Head of caudate nucleus (tissue), 42 donors: ENCODE measurements at regions not wholly inside any gene's neighbourhood (a gene's known extent, or its start where the extent isn't known, plus 50 kb on each side); places are given as distances from the start of the nearest gene placed in this dataset.
A peak's percentile ranks its signal among the peaks of the same experiment; 100 is the strongest.

ENCODE experiments used
- DNase-seq, 42 donors: peaks; one replicate each; pipeline versions ENCODE4 v3.0.0 to v3.0.0-alpha.2; 2020 to 2021; ENCODE audit warnings: mixed read lengths in 7 of 42
- intact Hi-C: fragments of 100-400 bp; cut with DNase I; formaldehyde crosslinking; loops from one replicate; pipeline ENCODE4 v1.15.0; 2022

DNA sequence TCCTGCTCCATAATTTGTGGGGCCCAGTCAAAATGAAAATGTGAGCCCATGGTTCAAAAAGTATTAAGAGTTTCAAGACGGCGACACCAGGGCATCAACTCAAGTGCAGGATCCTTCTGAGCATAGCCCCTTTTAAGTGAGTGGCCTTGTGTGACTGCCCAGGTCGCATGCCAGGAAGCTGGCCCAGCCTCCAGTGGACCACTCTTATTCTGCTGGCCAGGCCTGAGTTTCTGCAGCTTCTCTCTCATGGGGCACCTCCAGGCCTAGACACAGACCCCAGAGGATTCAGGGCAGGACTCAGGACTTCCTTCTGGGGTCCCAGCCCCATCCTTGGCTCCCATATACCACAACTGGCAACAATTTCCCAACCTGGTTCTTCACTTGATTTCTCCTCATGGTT is 83.5 kb upstream of the HAAO start:
- intact Hi-C loops = no loop called here
- DNase-seq = peak in 2 of 42 donors; percentile 0 to 31

DNA sequence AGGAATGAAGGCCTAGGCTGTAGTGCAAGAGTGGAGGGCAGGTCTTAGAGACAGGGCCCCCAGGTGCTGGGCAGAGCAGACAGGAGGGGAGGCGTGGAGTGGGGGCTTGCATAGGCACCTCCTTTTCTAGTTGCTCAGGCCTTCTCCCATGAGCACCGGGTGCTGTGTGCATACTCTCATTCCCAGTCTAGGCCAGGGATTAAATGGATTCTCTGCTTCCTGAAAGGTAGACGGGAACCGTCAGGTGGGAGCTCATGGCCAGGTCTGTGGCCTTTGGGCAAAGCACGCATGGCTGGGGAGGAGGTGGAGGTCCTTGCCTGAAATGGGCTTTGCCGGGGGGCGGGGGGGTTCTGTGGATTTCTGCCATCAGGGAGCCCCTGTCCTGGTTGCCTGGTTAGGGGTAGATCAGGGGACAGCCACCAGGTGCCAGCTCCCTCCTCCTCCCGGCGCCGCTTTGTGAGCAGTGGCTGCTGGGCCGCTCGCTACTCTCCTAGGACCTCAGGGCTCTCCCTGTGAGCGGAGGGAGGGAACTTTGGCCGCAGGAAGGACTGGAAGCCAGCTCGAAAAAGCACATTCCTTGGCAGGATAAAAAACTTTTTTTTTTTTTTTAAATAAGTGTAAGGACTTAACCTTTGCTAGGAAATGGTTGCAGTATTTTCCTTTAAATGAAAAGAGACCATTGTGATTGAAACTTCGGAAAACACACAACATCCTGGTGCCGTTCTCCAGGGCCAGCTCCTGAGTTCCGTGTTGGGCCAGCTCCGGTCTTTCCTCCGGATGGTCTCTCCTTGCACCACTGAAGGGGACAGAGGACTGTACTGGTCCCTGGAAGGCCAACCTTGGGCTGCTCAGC is 82.8 kb upstream of the HAAO start:
- intact Hi-C loops = no loop called here
- peak in 2 of 42 donors; percentile 21 to 43 for DNase-seq

DNA sequence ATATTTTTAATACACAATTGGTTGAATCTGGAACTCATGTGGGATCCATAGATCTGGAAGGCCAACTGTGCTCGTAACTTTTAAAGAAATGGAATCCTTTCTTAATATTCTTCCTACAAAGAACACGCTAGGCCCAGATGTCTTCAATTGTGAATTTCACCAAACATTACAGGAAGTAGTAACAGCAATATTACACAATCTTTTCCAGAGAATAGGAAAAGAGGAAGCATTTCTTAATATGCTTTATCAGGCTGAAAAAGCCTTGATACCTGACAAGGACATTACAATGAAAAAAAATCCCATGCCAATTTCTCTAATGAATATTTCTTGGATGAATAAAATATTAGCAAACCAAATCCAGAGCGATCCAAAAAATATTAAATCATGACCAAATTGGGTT is 80.3 kb upstream of the HAAO start:
- no peak for DNase-seq
- intact Hi-C loops = no loop called here

DNA sequence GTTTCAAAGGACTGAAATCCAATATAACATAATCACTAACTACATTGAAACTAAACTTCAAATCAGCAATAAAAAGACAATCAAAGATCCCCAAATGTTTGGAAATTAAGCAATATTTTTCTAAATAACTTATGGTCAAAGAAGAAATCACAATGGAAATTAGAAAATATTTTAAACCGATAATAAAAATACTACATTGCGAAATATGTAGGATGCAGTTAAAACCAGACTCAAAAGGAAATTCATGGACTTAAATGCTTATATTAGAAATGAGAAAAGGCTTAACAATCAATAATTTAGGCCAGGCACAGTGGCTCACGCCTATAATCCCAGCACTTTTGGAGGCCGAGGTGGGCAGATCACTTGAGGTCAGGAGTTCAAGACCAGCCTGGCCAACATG is 79.0 kb upstream of the HAAO start:
- DNase-seq = no peak
- intact Hi-C loops = no loop called here

DNA sequence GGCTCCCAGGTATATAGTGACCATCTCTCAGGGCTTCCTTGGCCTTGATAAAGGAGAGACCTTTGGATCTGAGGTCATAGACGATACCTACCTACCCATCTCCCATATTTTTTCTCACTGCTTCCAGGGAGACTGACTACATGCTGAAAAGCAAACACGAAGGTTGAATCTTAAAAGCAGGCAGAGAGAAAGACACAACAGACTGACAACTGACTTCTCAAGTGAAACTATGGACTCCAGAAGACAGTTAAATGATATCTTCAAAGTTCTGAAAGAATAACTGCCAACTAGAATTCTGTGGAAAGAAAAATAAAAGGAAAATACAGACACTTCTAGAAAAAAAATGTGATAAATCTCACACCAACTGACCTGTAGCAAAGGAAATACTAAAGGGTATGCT is 76.5 kb upstream of the HAAO start:
- intact Hi-C loops = no loop called here
- no peak for DNase-seq

DNA sequence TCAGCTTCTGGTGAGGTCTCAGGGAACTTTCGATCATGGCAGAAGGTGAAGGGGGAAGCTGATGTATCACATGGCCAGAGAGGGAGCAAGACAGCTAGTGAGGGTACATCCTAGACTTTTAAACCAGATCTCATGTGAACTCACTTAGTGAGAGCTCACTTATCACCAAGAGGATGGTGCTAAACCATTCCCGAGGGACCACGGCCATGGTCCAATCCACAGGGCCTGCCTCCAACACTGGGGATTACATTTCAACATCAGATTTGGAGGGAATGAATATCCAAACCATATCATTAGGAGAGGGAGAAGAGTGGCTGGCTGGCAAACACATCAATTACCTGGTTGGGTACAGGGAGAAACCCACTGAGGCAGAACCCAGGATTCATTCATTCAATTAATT is 75.7 kb upstream of the HAAO start:
- intact Hi-C loops = no loop called here
- peak in 1 of 42 donors; percentile 4 for DNase-seq

DNA sequence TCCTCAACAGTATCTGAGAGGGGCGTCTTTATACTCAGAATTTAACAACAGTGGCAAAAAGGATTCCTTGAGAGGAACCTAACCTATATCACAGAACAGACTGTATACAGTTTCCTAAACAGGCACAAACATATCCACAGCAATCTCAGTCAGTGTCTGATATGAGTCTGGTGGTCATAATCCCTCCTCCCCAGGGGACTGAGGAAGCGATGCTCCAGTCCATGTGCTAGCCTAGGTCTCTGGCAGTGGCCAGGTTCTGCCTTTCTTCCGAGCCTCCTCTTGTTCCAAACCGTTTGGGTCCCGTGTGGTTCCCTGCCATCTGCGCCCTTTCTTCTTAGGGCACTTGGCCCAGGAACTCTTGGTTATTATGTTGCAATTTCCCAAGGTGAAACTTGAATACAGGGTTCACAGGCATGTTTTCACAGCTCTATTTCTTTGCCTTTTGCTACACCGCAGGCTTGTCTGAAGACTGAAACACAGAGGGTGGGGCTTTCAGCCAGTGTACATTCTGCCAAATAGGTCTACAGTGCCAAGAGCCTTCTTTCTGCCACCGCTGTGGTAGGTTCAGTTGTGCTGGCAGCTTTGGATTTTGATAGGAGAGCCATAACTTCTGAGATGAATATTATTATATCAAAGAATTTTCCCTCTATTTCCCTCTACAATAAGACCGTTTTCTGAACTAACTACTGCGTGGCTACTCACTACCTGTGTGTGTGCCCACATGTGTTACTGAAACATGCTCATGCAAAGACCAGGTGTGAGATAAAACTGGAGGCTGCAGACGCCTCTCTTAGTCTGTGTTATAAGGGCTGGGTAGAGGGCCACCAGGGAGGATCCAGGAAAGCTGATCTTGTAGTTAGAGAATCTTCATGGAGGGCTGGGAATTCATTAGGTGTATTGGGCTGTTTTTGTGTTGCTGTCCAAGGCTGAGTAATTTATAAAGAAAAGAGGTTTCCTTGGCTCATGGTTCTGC is 75.0 kb upstream of the HAAO start:
- intact Hi-C loops = no loop called here

DNA sequence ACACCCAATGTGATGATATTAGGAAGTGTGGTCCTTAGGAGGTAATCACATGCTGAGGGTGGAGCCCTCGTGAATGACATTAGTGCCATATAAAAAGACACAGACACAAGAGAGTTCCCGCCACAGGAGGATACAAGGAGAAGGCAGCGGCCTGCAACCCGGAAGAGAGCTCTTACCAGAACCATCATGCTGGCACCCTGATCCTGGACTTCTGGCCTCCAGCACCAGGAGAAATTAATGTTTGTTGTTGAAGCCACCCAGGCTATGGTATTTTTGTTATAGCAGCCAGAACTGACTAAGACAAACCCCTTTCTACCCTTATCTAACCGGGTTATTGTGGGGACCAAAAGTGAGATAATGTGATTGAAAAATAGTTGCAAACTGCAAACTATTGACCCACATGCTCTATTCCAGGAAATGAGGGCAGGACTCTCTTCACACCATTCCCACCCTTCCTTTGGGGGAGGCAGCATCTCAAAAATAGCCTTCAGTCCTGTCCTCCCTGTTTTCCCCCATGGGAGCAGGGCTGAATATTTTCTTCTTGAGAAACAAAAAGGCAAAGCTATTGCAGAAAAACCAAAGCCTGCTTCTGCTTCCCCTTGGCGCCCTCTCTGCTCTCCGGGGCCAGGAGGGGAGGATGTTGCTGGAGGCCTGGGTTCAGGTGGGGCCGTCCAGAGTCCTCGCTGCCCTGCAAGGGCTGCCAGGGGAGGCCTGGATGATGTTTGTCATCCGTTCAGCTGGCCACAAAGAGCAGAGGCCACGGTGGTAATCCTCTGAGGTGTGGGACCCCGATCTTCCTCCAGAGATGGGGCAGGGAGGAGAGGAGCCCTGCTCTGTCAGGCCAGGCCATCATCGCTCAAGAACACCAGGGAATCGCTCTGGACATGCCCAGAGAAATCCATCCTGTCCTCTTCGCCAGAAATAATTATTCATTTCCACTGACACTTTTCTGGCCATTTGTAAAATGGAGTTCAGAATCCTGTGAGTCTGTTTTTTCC is 73.8 kb upstream of the HAAO start:
- no peak for DNase-seq
- intact Hi-C loops = no loop called here

More for the DNA sequence above, 75.0 kb upstream of the HAAO start:
- no peak for DNase-seq

DNA sequence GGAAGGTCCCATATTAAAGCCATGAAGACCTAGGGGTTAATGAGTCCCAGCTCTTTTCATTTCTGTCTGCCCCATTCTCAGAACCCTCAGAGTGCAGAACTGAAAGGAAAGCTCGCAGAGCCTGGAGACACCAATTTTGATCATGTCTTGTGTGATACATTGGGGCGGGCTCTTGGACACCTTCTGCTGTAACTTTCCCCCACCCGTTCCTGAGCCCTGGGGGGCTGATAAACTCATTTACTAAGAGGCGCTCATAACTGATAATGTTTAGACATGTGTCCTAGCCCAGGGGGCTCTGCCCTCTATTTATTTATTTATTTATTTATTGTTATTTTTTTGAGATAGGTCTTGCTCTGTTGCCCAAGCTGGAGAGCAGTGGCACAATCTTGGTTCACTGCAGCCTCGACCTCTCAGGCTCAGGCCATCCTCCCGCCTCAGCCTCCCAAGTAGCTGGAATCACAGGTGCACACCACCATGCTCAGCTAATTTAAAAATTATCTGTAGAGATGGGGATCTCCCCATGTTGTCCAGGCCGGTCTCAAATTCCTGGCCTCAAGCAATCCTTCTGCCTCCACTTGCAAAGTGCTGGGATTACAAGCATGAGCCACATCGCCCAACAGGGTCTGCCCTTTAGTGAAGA is 72.4 kb upstream of the HAAO start:
- peak in 1 of 42 donors; percentile 0 for DNase-seq
- intact Hi-C loops = no loop called here

DNA sequence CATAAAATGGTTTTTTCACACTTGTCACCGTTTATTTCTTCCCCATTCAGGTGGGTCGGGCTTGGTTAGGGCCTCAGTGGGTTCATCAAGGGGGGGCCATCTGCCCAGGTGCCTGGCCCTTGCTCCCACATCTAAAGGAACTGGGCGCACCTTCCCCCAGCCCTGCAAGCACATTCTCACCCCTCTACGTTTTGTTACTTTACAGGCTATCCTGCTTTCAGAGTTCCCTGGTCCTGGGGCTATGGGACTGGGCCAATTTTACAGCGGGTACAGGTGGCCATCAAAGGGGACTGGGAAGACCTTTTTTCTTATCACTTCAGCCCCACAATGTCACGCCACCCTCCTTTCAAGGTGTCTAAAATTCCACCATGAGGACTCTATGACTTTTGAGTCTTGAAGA is 71.8 kb upstream of the HAAO start:
- DNase-seq = peak in 1 of 42 donors; percentile 0
- intact Hi-C loops = no loop called here

DNA sequence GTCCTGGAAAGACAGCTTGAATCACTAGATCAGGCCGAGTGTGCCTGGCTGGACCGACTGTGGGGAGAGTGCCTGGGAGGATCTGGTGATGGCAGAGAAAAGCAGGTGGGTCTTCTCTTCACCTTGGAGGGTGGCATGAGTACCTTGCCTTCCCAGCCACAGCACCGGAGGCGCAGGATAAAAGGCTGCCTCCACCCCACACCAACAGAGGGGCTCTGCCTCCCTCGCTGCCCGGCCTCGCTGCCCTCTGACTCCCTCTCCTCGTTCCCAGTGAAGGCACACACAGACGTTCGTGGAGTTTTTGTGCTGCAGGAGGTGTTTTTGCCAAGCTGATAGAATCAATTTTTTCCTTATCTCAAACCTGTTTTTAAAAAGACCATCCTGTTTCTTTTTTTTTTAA is 71.4 kb upstream of the HAAO start:
- intact Hi-C loops = no loop called here
- DNase-seq = no peak

DNA sequence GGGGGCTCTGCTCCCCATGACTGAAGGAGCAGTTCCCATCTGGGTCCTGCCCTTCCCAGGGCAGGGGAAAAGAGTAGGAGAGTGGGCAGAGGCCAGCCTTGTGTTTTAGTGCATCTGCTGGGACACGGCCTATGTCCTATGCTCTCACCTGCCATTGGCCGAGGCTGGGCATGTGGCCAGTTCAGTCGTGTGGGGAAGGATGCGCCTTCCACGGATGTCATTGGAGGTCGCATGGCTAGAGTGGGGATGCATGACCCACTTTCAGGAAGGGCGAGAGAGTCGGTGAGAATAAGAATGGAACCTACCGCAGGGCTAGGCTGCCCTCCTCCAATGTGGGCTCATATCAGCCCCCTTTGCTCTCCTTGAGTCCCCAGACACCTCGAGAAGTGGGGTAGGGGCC is 70.9 kb upstream of the HAAO start:
- intact Hi-C loops = no loop called here
- no peak for DNase-seq

DNA sequence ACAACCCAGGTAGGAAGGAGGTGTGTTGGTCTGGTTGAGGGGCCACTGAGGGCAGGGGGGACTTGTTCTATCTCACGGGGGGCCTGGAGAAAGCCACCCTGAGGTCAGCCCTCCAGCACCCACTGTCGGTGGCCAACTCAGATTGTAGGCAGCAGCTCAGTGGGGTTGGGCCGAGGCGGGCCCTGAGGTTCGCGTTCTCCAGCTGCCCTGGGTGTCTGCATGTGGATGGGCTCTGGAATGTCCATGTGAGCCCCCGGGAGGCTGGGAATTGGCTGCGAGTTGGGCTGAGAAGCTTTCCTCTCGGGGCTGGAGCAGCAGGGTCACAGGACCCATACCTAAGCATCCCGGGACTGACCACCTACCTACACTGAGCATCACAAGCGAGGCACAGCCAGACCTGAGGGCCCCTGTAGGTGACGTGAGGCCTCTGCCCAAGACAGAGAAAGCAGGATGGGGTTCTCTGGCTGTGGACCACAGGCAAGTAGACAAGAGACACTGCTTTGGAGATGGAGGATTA is 70.3 kb upstream of the HAAO start:
- intact Hi-C loops = no loop called here
- DNase-seq = no peak

DNA sequence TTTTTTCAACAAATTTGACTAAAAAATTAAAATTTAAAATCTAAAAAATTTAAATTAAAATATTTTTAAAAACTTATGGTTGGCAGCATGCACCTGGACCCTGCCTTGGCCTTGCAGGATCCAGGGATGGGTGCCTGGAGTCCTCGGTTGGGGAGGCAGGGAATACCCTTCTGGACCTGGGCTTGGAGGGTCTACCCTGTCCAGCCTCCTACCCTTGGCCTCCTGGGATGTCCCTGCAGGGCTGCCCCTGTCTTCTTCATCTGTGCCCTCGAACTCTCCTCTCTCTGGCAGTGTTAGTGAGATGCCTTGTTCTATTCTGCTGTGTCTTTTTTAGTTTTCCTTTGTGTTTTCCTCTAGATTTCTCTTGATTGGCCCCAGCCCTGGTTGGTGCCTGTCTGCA is 68.9 kb upstream of the HAAO start:
- intact Hi-C loops = no loop called here
- no peak for DNase-seq

DNA sequence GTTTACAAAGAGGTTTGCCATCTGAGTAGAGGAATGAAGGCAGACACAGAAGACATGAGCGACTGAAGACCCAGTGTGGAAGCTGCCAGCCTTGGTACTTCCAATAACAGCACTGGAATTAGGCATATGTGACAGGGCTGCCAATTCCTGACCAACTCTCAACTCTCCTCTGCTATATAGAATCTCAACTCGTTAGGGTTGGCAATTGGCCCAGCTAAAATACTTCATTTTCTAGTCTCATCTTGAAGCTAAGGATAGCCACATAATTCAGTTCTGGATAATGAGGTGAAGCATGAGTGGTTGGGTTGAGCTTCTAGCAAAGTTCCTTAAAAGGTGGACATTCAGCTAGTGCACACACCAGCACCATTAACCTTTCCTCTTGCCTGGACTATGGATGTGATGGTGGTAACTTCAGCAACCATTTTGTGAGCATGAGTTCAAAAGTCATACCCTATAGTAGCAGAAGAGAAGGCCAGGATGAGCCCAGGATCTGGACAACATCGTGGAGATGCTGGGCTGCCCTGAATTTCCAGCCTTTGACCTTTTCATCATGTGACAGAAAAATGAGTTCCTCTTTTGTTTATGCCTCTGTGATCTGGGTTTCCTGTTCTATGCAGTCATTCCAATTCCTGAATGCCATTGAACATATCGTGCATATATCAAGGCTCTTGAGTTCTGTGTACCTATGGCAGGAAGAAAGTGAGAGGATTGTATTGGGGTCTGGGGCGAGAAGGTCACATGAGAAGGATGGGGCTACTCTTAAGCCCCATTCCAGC is 68.1 kb upstream of the HAAO start:
- intact Hi-C loops = no loop called here
- no peak for DNase-seq

DNA sequence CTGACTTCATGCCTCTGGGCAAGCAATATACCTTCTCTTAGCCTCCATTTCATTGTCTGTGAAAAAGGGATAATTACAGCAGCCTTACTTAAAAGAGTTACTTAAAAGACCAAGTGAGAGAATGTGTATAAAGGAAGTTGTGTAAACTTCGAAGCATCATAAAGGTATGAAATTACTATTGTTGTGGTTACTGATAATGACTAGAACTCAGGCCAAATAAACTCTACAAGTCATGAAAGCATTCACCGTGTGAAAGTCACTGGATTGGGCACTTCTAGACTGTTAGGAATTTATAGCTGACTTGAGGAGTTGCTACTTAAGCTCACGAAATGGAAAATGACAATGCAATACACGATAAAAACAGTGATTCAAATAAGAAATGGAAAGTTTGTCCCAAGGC is 67.4 kb upstream of the HAAO start:
- intact Hi-C loops = no loop called here
- no peak for DNase-seq

DNA sequence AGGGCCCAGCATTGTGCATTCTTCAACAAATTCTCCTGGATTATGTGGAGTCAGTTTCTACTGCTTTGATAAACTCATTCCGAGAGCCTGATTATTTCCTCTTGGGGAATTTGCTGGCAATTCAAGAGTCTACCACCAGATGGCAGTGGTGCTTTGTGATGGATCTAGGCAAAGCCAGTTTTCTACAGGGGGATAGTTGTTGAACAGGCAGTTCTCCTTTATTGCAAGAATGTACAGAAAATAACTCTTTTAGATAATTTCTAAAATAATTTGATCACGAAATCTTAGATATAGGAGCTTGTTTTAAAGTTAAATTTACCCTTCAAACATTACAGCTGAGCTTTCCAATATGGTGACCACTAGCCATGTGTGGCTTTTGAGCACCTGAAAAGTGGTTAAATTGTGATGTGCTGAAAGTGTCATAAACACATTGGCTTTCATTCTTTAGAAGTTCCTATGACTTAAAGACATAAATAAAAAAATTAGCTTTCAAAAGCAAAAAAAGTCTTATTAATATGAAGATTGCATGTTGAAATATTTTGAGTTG is 66.7 kb upstream of the HAAO start:
- intact Hi-C loops = no loop called here
- peak in 32 of 42 donors; percentile 16 to 84 (median 52) for DNase-seq
